ENCODE measurements at regions not wholly inside any gene's neighbourhood (a gene's known extent, or its start where the extent isn't known, plus 50 kb on each side); places are given as distances from the start of the nearest gene placed in this dataset.
"Not testable (repeated sequence)": the region's sequence is repeated elsewhere in the genome, so short reads cannot be mapped to it uniquely, and the experiment has no call there.

DNA sequence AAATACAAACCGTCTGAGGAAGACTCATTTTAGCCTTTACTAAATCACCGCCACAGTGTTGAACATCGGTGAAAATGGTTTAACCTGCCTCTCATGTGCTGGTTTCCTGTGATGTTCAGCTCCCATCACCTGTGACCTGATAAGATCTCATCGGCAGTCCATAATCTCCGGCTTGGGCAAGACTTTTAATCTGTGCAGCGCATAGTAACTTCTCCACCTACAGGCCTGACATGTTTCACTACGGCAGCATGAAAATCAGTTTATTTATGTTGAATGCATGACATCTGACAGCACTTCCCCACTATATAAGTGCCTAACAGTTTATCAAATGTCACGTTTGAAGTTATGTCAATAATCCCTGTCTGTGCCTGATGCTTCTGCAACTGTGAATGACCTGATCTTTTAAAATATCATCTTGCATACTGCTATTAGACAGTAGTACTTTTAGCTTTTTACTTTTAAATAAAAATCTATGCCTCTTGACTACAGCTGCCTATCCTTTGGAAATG is 1919.8 kb upstream of the AGA start:
- no peaks in the 10 kb centered on the region for H3K9me3 ChIP-seq (ENCODE audit: control insufficient read depth, insufficient read depth, low read length)
- H3K9ac ChIP-seq (ENCODE audit: low read depth, low read length), result no peak overlapping the region
- no peaks in the 10 kb centered on the region for H3K4me1 ChIP-seq (ENCODE audit: insufficient read depth, low read length)
- no peaks in the 10 kb centered on the region for H3K36me3 ChIP-seq (ENCODE audit: insufficient read depth, low read length)

- not testable (repeated sequence) for H3K4me1 ChIP-seq (ENCODE audit: insufficient read depth, low read length); H3K9me3 ChIP-seq (ENCODE audit: control insufficient read depth, insufficient read depth, low read length); H3K9ac ChIP-seq (ENCODE audit: low read depth, low read length); H3K36me3 ChIP-seq (ENCODE audit: insufficient read depth, low read length)
Measured at GRCh38 chr4:179365932-179366331, 1923.7 kb upstream of the AGA start.

DNA sequence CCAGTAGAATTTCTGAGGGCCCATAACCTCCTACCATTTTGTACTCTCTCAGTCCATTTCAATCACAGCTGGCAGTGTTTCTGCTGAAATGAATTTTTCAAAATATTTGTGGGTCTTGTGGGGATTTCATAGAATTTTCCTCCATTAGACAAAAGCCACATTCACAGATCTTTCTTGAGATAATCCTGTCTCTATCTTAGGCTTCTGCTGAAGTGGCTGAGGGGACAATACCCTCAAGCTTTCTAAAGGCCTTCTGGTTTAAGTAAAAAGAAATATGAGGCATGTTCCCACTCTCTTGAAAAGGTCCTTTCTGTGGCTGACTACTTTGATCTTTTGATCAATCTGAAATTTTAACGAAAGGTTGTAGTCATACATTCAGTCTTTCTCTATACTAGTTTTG is 1930.0 kb upstream of the AGA start:
- Histone ChIP-seq H3K4me1 (ENCODE audit: insufficient read depth, low read length) (no peaks in the 10 kb centered on the region), H3K9ac (ENCODE audit: low read depth, low read length) (no peak overlapping the region), H3K9me3 (ENCODE audit: control insufficient read depth, insufficient read depth, low read length) (peaks cover 2% of the 10 kb centered on the region; the same call in 1 of the 2 replicates), H3K36me3 (ENCODE audit: insufficient read depth, low read length) (no peaks in the 10 kb centered on the region)

DNA sequence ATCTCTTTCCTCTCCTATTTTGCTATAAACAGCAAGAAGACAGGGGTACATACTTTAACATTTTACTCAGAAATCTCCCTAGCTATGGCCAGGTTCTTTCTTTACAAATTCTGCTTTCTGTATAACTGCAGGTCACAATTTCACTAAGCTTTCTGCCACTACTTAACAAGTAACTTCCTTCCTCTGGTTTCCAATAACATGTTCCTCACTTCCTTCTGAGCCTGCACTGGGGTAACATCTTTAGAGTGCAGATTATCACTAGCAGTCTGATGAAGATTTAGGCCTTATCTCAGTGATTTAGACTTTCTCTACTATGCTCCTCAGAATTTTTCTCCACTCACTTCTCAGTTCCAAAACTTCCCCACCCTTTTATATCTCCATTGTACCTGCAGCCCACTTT is 1930.5 kb upstream of the AGA start:
- H3K9ac ChIP-seq (ENCODE audit: low read depth, low read length), result no peak overlapping the region
- H3K4me1 ChIP-seq (ENCODE audit: insufficient read depth, low read length), result no peaks in the 10 kb centered on the region
- no peaks in the 10 kb centered on the region for H3K36me3 ChIP-seq (ENCODE audit: insufficient read depth, low read length)
- peaks cover 2% of the 10 kb centered on the region; the same call in 1 of the 2 replicates for H3K9me3 ChIP-seq (ENCODE audit: control insufficient read depth, insufficient read depth, low read length)

- H3K4me1 ChIP-seq (ENCODE audit: insufficient read depth, low read length); H3K9ac ChIP-seq (ENCODE audit: low read depth, low read length); H3K9me3 ChIP-seq (ENCODE audit: control insufficient read depth, insufficient read depth, low read length); H3K36me3 ChIP-seq (ENCODE audit: insufficient read depth, low read length): not testable (repeated sequence)
Measured at GRCh38 chr4:179378847-179379246, 1936.6 kb upstream of the AGA start.

- no peaks in the 10 kb centered on the region for H3K36me3 ChIP-seq (ENCODE audit: insufficient read depth, low read length)
- H3K9ac ChIP-seq (ENCODE audit: low read depth, low read length), result no peak overlapping the region
- H3K4me1 ChIP-seq (ENCODE audit: insufficient read depth, low read length), result no peaks in the 10 kb centered on the region
- H3K9me3 ChIP-seq (ENCODE audit: control insufficient read depth, insufficient read depth, low read length), result peaks cover 4% of the 10 kb centered on the region; the same call in 1 of the 2 replicates
Measured at GRCh38 chr4:179392787-179393186, 1950.5 kb upstream of the AGA start.

DNA sequence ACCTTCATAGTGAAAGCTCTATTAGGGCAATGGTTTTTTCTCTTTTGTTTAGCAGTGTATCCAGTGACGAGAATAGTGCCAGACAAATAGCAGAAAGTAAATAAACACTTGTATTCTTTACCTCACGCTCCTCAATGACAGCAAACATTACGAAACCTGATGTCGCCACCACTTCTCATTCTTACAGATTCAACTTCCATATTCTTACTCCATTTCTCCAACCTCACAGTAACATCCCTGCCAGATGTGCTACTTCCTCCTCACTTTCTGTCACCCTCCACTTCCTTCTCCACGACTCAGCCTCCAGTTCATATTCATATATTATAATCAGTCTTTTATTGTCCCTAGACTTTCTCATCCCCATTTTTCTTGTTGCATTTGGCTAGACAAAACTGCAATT is 1956.2 kb upstream of the AGA start:
- peaks cover 5% of the 10 kb centered on the region; the same call in 1 of the 2 replicates for H3K4me1 ChIP-seq (ENCODE audit: insufficient read depth, low read length)
- H3K9ac ChIP-seq (ENCODE audit: low read depth, low read length), result no peak overlapping the region
- H3K9me3 ChIP-seq (ENCODE audit: control insufficient read depth, insufficient read depth, low read length), result peaks cover 4% of the 10 kb centered on the region; the same call in 1 of the 2 replicates
- H3K36me3 ChIP-seq (ENCODE audit: insufficient read depth, low read length), result no peaks in the 10 kb centered on the region

DNA sequence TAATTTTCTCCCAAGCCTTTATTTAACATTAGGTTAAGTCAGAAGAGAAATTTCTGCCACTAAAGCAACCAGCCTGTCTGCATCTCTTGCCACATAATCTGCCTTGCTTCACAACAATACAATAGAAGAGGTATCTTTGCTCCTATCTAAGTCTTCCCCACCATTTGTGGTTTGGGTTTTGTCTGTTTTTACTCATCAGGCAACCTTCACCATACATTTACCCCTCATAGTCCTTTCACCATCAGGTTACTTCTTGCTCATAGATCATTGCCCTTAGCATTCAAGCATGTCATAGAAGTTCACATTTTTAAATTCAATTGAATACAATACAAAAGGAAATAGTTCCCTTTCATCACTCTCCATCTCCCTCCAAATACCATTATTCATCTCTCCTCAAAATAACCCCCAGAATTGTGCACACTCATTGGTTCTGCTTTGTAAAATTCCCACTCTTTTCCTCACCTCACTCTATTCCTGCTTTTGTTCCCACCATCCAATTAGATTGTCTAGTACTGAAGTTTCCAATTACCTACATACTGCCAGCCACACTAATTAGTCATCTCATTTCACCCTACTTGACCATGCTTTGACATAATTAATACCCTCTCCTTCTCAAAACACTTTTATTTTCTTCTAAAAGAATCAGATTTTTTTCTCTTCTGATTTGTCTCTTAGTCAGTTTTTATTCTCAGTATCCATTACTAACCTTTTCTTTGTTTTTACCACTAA is 1957.0 kb upstream of the AGA start:
- no peaks in the 10 kb centered on the region for H3K36me3 ChIP-seq (ENCODE audit: insufficient read depth, low read length)
- peaks cover 4% of the 10 kb centered on the region; the same call in 1 of the 2 replicates for H3K9me3 ChIP-seq (ENCODE audit: control insufficient read depth, insufficient read depth, low read length)
- H3K9ac ChIP-seq (ENCODE audit: low read depth, low read length), result no peak overlapping the region
- H3K4me1 ChIP-seq (ENCODE audit: insufficient read depth, low read length), result peaks cover 5% of the 10 kb centered on the region; the same call in 1 of the 2 replicates

DNA sequence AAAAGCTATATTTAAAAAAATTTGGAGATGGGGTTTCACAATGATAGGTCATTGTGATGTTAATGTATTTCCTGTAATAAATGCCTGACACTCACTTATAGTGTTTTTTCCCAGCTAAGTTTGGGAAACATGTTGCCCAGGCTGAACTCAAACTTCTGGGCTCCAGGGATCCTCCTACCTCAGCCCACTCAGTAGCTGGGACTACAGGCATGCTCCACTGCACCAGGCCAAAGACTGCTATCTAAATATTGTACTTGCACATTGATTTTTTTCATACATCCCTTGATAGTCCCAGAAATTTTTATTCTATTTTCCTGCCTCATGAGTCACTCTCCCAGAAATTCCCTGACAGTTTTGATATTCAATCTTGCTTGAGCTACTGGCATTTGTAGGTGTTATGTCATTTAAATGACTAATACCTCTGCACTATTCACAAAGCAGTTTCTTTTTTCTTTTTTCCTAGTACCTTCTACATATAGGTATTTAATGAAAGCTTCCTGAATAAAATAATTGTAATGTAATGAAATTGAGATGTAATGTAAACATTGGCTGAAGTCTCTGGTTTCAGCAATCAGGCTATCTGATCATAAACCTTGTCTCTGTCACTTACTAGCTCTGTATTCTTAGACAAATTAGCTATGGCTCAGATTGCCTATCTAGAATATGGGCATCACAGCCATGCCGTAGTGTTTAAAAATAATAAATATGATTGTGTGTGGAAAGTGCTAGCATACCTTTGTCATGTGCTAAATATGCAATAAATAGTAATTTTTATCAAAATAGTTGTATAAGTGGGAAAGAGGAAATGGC is 1973.0 kb upstream of the AGA start:
- Histone ChIP-seq H3K36me3 (ENCODE audit: insufficient read depth, low read length) (no peaks in the 10 kb centered on the region), H3K9ac (ENCODE audit: low read depth, low read length) (no peak overlapping the region), H3K9me3 (ENCODE audit: control insufficient read depth, insufficient read depth, low read length) (no peaks in the 10 kb centered on the region), H3K4me1 (ENCODE audit: insufficient read depth, low read length) (peaks cover 14% of the 10 kb centered on the region)

- H3K9me3 ChIP-seq (ENCODE audit: control insufficient read depth, insufficient read depth, low read length), result no peaks in the 10 kb centered on the region
- no peaks in the 10 kb centered on the region for H3K36me3 ChIP-seq (ENCODE audit: insufficient read depth, low read length)
- peaks cover 14% of the 10 kb centered on the region for H3K4me1 ChIP-seq (ENCODE audit: insufficient read depth, low read length)
- H3K9ac ChIP-seq (ENCODE audit: low read depth, low read length), result no peak overlapping the region
Measured at GRCh38 chr4:179415847-179416223, 1973.6 kb upstream of the AGA start.

DNA sequence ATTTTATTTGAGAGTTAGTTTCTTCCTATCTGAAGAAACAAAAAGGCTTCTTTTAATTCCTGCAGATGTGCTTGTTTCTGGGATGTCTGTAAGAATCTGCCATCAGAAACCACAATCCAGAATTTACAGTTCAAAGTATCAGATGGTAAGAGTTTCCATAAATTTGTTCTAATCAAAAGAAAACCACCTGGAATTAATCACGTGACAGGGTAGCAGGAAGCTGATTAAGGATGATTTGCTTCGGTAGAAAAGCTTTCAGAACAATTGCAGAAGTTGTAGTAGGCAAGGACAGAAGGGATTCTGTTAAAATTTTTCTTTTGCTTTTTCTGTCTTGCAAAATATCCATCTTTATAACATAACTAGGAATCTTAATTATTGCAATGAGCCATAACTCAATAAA is 1975.1 kb upstream of the AGA start:
- Histone ChIP-seq H3K4me1 (ENCODE audit: insufficient read depth, low read length) (peaks cover 14% of the 10 kb centered on the region), H3K36me3 (ENCODE audit: insufficient read depth, low read length) (no peaks in the 10 kb centered on the region), H3K9ac (ENCODE audit: low read depth, low read length) (no peak overlapping the region), H3K9me3 (ENCODE audit: control insufficient read depth, insufficient read depth, low read length) (no peaks in the 10 kb centered on the region)

DNA sequence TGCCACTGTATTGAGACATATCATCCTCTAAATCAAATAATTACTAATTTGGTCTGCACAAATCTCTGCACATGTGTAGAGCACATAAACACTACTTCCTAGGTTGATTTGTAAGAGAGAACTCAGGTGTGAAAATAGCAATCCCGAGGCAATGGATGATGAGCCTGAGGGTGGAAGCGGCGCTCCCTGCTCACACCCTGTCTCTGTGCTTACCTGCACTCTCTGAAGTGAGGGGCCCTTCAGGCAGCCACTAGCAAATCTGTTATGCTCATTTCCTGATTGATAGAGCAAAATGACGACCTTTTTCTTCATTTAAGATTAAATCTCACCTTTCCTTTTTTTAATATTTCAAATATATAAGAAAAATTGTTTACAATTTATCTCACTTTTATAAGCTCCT is 1995.7 kb upstream of the AGA start:
- H3K9ac ChIP-seq (ENCODE audit: low read depth, low read length), result no peak overlapping the region
- no peaks in the 10 kb centered on the region for H3K4me1 ChIP-seq (ENCODE audit: insufficient read depth, low read length)
- H3K9me3 ChIP-seq (ENCODE audit: control insufficient read depth, insufficient read depth, low read length), result peaks cover 3% of the 10 kb centered on the region; the same call in 1 of the 2 replicates
- no peaks in the 10 kb centered on the region for H3K36me3 ChIP-seq (ENCODE audit: insufficient read depth, low read length)

- no peaks in the 10 kb centered on the region for H3K9me3 ChIP-seq (ENCODE audit: control insufficient read depth, insufficient read depth, low read length)
- H3K36me3 ChIP-seq (ENCODE audit: insufficient read depth, low read length), result no peaks in the 10 kb centered on the region
- H3K9ac ChIP-seq (ENCODE audit: low read depth, low read length), result no peak overlapping the region
- no peaks in the 10 kb centered on the region for H3K4me1 ChIP-seq (ENCODE audit: insufficient read depth, low read length)
Measured at GRCh38 chr4:179441596-179441995, 1999.4 kb upstream of the AGA start.

- Histone ChIP-seq H3K9me3 (ENCODE audit: control insufficient read depth, insufficient read depth, low read length) (no peaks in the 10 kb centered on the region), H3K4me1 (ENCODE audit: insufficient read depth, low read length) (no peaks in the 10 kb centered on the region; the same call in 1 of the 2 replicates), H3K36me3 (ENCODE audit: insufficient read depth, low read length) (no peaks in the 10 kb centered on the region), H3K9ac (ENCODE audit: low read depth, low read length) (no peak overlapping the region)
Measured at GRCh38 chr4:179447308-179447707, 2005.1 kb upstream of the AGA start.
